Astrocyte (in vitro differentiated cells and primary cell): ENCODE measurements at regions not wholly inside any gene's neighbourhood (a gene's known extent, or its start where the extent isn't known, plus 50 kb on each side); places are given as distances from the start of the nearest gene placed in this dataset.

Experiments
- EZH2 ChIP-seq: IDR thresholded peaks from 2 replicates; pipeline ENCODE4 v1.6.1; 2012; ENCODE audit warnings: mild to moderate bottlenecking, low read length, inconsistent platforms; ENCODE audit not compliant: insufficient read depth
- TF ChIP-seq, protein P1 (sequence below): IDR thresholded peaks from 2 replicates; pipeline ENCODE4 v1.5.1; 2011; ENCODE audit warnings: low read depth, mild to moderate bottlenecking, inconsistent platforms, low read length, moderate library complexity; ENCODE audit not compliant: insufficient read depth

DNA sequence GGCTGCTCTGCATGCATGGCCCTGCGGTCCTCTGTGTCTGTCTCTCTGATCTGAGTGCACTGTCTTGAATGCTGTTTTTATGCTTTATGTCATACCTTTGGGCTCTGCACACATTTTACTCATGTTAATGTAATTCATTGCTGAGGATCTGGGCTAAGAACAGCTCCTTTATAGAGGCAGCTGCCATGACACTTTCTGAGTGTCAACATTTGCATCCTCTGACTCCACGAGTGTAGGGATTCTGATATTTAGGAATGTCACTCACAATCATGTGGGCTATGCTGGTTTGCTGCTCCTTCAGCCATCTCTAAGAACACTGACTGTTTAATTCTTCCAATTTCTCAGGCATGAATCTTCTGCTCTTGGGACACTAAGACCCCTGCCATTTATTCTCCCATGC lies 192.2 kb upstream of the CPEB2 start:
- TF ChIP-seq, protein P1, sequence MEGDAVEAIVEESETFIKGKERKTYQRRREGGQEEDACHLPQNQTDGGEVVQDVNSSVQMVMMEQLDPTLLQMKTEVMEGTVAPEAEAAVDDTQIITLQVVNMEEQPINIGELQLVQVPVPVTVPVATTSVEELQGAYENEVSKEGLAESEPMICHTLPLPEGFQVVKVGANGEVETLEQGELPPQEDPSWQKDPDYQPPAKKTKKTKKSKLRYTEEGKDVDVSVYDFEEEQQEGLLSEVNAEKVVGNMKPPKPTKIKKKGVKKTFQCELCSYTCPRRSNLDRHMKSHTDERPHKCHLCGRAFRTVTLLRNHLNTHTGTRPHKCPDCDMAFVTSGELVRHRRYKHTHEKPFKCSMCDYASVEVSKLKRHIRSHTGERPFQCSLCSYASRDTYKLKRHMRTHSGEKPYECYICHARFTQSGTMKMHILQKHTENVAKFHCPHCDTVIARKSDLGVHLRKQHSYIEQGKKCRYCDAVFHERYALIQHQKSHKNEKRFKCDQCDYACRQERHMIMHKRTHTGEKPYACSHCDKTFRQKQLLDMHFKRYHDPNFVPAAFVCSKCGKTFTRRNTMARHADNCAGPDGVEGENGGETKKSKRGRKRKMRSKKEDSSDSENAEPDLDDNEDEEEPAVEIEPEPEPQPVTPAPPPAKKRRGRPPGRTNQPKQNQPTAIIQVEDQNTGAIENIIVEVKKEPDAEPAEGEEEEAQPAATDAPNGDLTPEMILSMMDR = no peak
- no peak for TF ChIP-seq EZH2
